H1 (cell line): ENCODE measurements at regions not wholly inside any gene's neighbourhood (a gene's known extent, or its start where the extent isn't known, plus 50 kb on each side); places are given as distances from the start of the nearest gene placed in this dataset.

ENCODE experiments used
- CTCF ChIA-PET: fragments of 300-600 bp; sonication (Branson Sonifier 250); formaldehyde crosslinking; loops from one replicate; lab custom pipeline; 2021; ENCODE audit not compliant: partially characterized antibody; lab: Charles Lee
- POLR2A ChIA-PET: fragments of 300-600 bp; sonication (Branson Sonifier 250); formaldehyde crosslinking; loops from one replicate; lab custom pipeline; 2021; ENCODE audit warnings: inconsistent platforms; ENCODE audit not compliant: partially characterized antibody; lab: Charles Lee
- DNase-seq, 2 experiments: peaks; one replicate each; pipeline versions ENCODE4 v3.0.0 to v3.0.0-alpha.2; 2010 to 2022; ENCODE audit warnings: low spot score in 2 of 2, low read depth in 1 of 2, mixed read lengths in 1 of 2
- FAIRE-seq: peaks from 2 replicates; lab custom pipeline; 2011; peaks lifted over from hg19 to GRCh38; lab: Jason Lieb, UNC
- H2AFZ ChIP-seq: 2 replicates; pipeline ENCODE4 v1.8.1; 2012; ENCODE audit warnings: low read length, inconsistent platforms
- H2AK5ac ChIP-seq: 2 replicates; pipeline ENCODE4 v1.6.1; 2013; ENCODE audit warnings: low read depth, low read length
- H2BK120ac ChIP-seq: replicated peaks from 2 replicates; pipeline ENCODE3; 2013; ENCODE audit warnings: low read depth, low read length, inconsistent platforms
- H2BK12ac ChIP-seq: 2 replicates; pipeline ENCODE4 v1.6.1; 2013; ENCODE audit warnings: low read depth, low read length
- H2BK15ac ChIP-seq: 2 replicates; pipeline ENCODE4 v1.6.1; 2013; ENCODE audit warnings: low read length
- H2BK20ac ChIP-seq: 2 replicates; pipeline ENCODE4 v1.6.1; 2013; ENCODE audit warnings: low read length
- H2BK5ac ChIP-seq: 2 replicates; pipeline ENCODE4 v1.6.1; 2013; ENCODE audit warnings: low read depth, low read length
- H3K14ac ChIP-seq: 2 replicates; pipeline ENCODE4 v1.6.1; 2013; ENCODE audit warnings: inconsistent platforms; ENCODE audit not compliant: insufficient read length
- H3K18ac ChIP-seq: 2 replicates; pipeline ENCODE4 v1.6.1; 2013; ENCODE audit warnings: low read length; ENCODE audit errors: extremely low read depth
- H3K23ac ChIP-seq: 2 replicates; pipeline ENCODE4 v1.6.1; 2013; ENCODE audit warnings: inconsistent platforms; ENCODE audit not compliant: insufficient read length
- H3K23me2 ChIP-seq: 2 replicates; pipeline ENCODE4 v1.6.1; 2013; ENCODE audit warnings: low read depth, low read length
- H3K27ac ChIP-seq: 2 replicates; pipeline ENCODE4 v1.6.1; 2011; ENCODE audit warnings: low read depth, low read length, inconsistent platforms
- H3K27me3 ChIP-seq, 4 experiments: replicated peaks in 1 of 4; 1 replicate in 1 of 4; 2 replicates in 3 of 4; pipeline versions ENCODE4 v1.6.1 to v1.8.1; 2011 to 2013; ENCODE audit warnings: low read length in 3 of 4, mild to moderate bottlenecking in 3 of 4, inconsistent platforms in 2 of 4, mixed read lengths in 2 of 4, moderate library complexity in 1 of 4; ENCODE audit not compliant: control insufficient read depth in 3 of 4, insufficient read depth in 3 of 4; ENCODE audit errors: extremely low read depth in 1 of 4
- H3K36me3 ChIP-seq, 4 experiments: 2 replicates each; pipeline versions ENCODE4 v1.6.1 to v1.8.1; 2011 to 2013; ENCODE audit warnings: mild to moderate bottlenecking in 4 of 4, low read length in 3 of 4, moderate library complexity in 2 of 4, control low read depth in 1 of 4, inconsistent platforms in 1 of 4; ENCODE audit not compliant: insufficient read depth in 4 of 4, control insufficient read depth in 2 of 4
- H3K4ac ChIP-seq: replicated peaks from 2 replicates; pipeline ENCODE3; 2013; ENCODE audit warnings: low read length, low read depth, mixed read lengths, inconsistent platforms; ENCODE audit not compliant: insufficient read length
- H3K4me1 ChIP-seq, 4 experiments: replicated peaks in 1 of 4; 1 replicate in 1 of 4; 2 replicates in 3 of 4; pipeline versions ENCODE4 v1.6.1 to v1.8.1; 2011 to 2013; ENCODE audit warnings: low read length in 3 of 4, inconsistent platforms in 2 of 4, mixed read lengths in 1 of 4; ENCODE audit not compliant: insufficient read depth in 4 of 4, control insufficient read depth in 3 of 4
- H3K4me2 ChIP-seq, 2 experiments: 2 replicates each; pipeline versions ENCODE4 v1.6.1 to v1.8.1; 2011 to 2013; ENCODE audit warnings: low read depth in 2 of 2, low read length in 2 of 2, control low read depth in 1 of 2, inconsistent platforms in 1 of 2, mild to moderate bottlenecking in 1 of 2; ENCODE audit not compliant: insufficient read depth in 1 of 2
- H3K4me3 ChIP-seq, 4 experiments: fragments of 200-600, 300-600 bp in 1 of 4; sonication (generic), shearing (Covaris generic), sonication (Bioruptor Twin) in 1 of 4; 2 replicates each; pipeline versions ENCODE4 v1.5.1 to v1.8.1; 2011 to 2016; ENCODE audit warnings: low read length in 4 of 4, low read depth in 3 of 4, control low read depth in 2 of 4, inconsistent platforms in 2 of 4, mild to moderate bottlenecking in 2 of 4, mixed read lengths in 1 of 4, moderate library complexity in 1 of 4; ENCODE audit not compliant: insufficient read depth in 2 of 4; ENCODE audit errors: extremely low read depth in 1 of 4
- H3K56ac ChIP-seq: replicated peaks from 2 replicates; pipeline ENCODE3; 2013; ENCODE audit warnings: low read depth, mild to moderate bottlenecking, mixed read lengths, low read length, inconsistent platforms; ENCODE audit not compliant: insufficient read length
- H3K79me1 ChIP-seq: 2 replicates; pipeline ENCODE4 v1.6.1; 2013; ENCODE audit warnings: low read depth, low read length, control low read depth
- H3K79me2 ChIP-seq, 2 experiments: 2 replicates each; pipeline versions ENCODE4 v1.6.1 to v1.8.1; 2012 to 2013; ENCODE audit warnings: low read length in 2 of 2, mild to moderate bottlenecking in 2 of 2, inconsistent platforms in 1 of 2; ENCODE audit not compliant: insufficient read depth in 2 of 2, control insufficient read depth in 1 of 2
- H3K9ac ChIP-seq, 4 experiments: replicated peaks in 1 of 4; 1 replicate in 1 of 4; 2 replicates in 3 of 4; pipeline versions ENCODE4 v1.6.1 to v1.8.1; 2011 to 2013; ENCODE audit warnings: low read depth in 3 of 4, low read length in 3 of 4, control low read depth in 2 of 4, mild to moderate bottlenecking in 2 of 4, moderate library complexity in 2 of 4, inconsistent platforms in 1 of 4; ENCODE audit errors: extremely low read depth in 1 of 4
- H3K9me3 ChIP-seq, 2 experiments: 2 replicates each; pipeline versions ENCODE4 v1.6.1 to v1.8.1; 2012 to 2013; ENCODE audit warnings: mild to moderate bottlenecking in 2 of 2, moderate library complexity in 2 of 2, control low read depth in 1 of 2, inconsistent platforms in 1 of 2, low read depth in 1 of 2, low read length in 1 of 2, mixed read lengths in 1 of 2; ENCODE audit not compliant: insufficient read depth in 2 of 2
- H4K20me1 ChIP-seq, 2 experiments: replicated peaks in 1 of 2; 2 replicates each; pipeline versions ENCODE3 to v1.8.1; 2011 to 2013; ENCODE audit warnings: inconsistent platforms in 2 of 2, low read length in 2 of 2, mild to moderate bottlenecking in 1 of 2; ENCODE audit not compliant: insufficient read depth in 2 of 2, control insufficient read depth in 1 of 2
- H4K5ac ChIP-seq: 2 replicates; pipeline ENCODE4 v1.6.1; 2013; ENCODE audit warnings: low read length, low read depth, mixed read lengths, inconsistent platforms; ENCODE audit not compliant: insufficient read length
- H4K8ac ChIP-seq: 2 replicates; pipeline ENCODE4 v1.8.0; 2013; ENCODE audit warnings: mild to moderate bottlenecking, moderate library complexity, low read length, inconsistent platforms; ENCODE audit not compliant: insufficient read depth; ENCODE audit errors: extremely low read depth
- H4K91ac ChIP-seq: replicated peaks from 2 replicates; pipeline ENCODE3; 2013; ENCODE audit warnings: low read length, mixed read lengths, inconsistent platforms; ENCODE audit not compliant: insufficient read length
- CEBPB ChIP-seq: IDR thresholded peaks from 2 replicates; pipeline ENCODE4 v1.6.1; 2012; ENCODE audit warnings: low read depth, low read length
- RXRA ChIP-seq: IDR thresholded peaks from 2 replicates; pipeline ENCODE4 v1.6.1; 2011; ENCODE audit warnings: low read depth, mild to moderate bottlenecking, low read length, moderate library complexity; ENCODE audit not compliant: insufficient read depth
- SIRT6 ChIP-seq: IDR thresholded peaks from one replicate; pipeline ENCODE4 v1.7.1; 2012; ENCODE audit warnings: low read length, inconsistent platforms
- TBP ChIP-seq: IDR thresholded peaks from 2 replicates; pipeline ENCODE4 v1.6.1; 2011; ENCODE audit warnings: low read depth, low read length, improper control_type of control experiment
- WGBS, 2 experiments: shearing (Covaris generic) in 1 of 2; methylation state at CpG; one replicate each; pipeline versions ENCODE4 v1.1.6 to v1.1.7; 2013 to 2015; ENCODE audit warnings: low lambda C conversion rate in 2 of 2, mixed read lengths in 2 of 2, inconsistent platforms in 1 of 2, low coverage in 1 of 2, missing lambda C conversion rate in 1 of 2; ENCODE audit not compliant: insufficient replicate concordance in 2 of 2, insufficient coverage in 1 of 2, insufficient read length in 1 of 2; ENCODE audit errors: extremely low coverage in 1 of 2, missing lambda C conversion rate in 1 of 2; 5-methylcytosine and 5-hydroxymethylcytosine counted together

DNA sequence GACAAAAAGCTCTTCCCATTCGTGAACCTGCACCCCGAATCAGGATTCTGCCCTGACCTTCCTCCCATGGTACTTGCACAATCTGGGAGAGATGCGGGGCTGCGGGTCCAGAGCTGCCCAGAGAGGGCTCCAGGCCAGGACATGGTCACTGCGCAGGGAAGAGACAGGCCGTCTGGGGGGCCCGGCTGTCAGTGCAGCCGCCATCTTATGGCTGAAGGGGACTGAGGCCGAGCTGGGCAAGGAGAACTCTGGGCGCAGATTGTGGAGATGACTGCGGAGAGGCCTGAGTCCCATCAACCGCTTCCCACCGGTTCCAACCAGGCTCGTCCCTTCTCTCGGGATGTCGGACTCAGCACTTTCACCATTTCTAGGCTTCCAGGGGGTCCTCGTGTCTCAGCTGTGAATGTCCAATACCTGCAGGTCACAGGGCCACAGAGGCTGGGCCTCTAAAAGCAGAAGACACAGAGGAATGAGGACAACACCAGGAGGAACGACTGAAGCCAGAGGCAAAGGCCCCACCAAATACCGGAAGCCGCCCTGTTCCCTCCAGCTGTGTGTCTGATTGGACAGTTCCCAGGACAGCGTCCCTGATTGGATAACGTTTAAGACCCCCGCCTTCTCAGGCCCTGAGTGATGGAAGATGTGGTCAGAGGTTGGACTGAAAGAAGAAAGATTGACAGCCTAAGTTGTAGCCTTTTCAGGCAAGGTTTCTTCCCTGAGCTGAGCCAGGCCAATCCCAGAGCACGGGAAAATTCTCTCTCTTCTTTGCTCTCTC lies 117.1 kb upstream of the ZNF91 start:
- H3K18ac ChIP-seq, result no peak overlapping the region
- H3K4me1 ChIP-seq, result no peaks in the 10 kb centered on the region
- no peak overlapping the region for H3K56ac ChIP-seq
- no peak overlapping the region for H2AFZ ChIP-seq
- DNase-seq (no peak), FAIRE-seq (no peak)
- no peak overlapping the region for H4K91ac ChIP-seq
- no peak overlapping the region for H2BK12ac ChIP-seq
- no peaks in the 10 kb centered on the region for H3K27me3 ChIP-seq
- ChIA-PET POLR2A (no interaction called here), CTCF (no interaction called here)
- H3K4me2 ChIP-seq, result no peak overlapping the region
- 88% methylated on average over 23 of the region's 24 CpGs; no CpG with 5 or more reads in 1 of the 2 experiments for WGBS, 2 experiments
- no peak overlapping the region for H3K23ac ChIP-seq
- no peak overlapping the region for H3K14ac ChIP-seq
- H2AK5ac ChIP-seq, result no peak overlapping the region
- H2BK20ac ChIP-seq, result no peak overlapping the region
- H3K36me3 ChIP-seq, result no peaks in the 10 kb centered on the region
- no peaks in the 10 kb centered on the region for H3K79me2 ChIP-seq
- no peak overlapping the region for H3K4ac ChIP-seq
- no peak overlapping the region for H4K5ac ChIP-seq
- no peak overlapping the region for H2BK120ac ChIP-seq
- no peaks in the 10 kb centered on the region for H3K23me2 ChIP-seq
- no peaks in the 10 kb centered on the region for H3K79me1 ChIP-seq
- no peak for TF ChIP-seq RXRA
- no peak for TF ChIP-seq SIRT6
- TF ChIP-seq TBP, result no peak
- TF ChIP-seq CEBPB, result no peak
- H4K8ac ChIP-seq, result no peak overlapping the region
- peaks cover 16 to 70% of the 10 kb centered on the region in 2 experiments; a peak in 3 of 4 replicates for H3K9me3 ChIP-seq
- no peak overlapping the region for H2BK15ac ChIP-seq
- no peak overlapping the region for H2BK5ac ChIP-seq
- no peak overlapping the region for H3K4me3 ChIP-seq
- H3K9ac ChIP-seq, result no peak overlapping the region
- no peak overlapping the region for H3K27ac ChIP-seq
- H4K20me1 ChIP-seq, result no peaks in the 10 kb centered on the region
